NT2/D1 (cell line): ENCODE measurements at regions not wholly inside any gene's neighbourhood (a gene's known extent, or its start where the extent isn't known, plus 50 kb on each side); places are given as distances from the start of the nearest gene placed in this dataset.

ENCODE experiments used
- SUZ12 ChIP-seq: IDR thresholded peaks from 2 replicates; pipeline ENCODE4 v1.6.1; 2011; ENCODE audit not compliant: insufficient read length, insufficient read depth; ENCODE audit errors: extremely low read depth
- YY1 ChIP-seq: IDR thresholded peaks from 2 replicates; pipeline ENCODE4 v1.6.1; 2011; ENCODE audit not compliant: insufficient read length, insufficient read depth
- ZNF274 ChIP-seq: IDR thresholded peaks from 2 replicates; pipeline ENCODE4 v1.6.1; 2011; ENCODE audit warnings: mild to moderate bottlenecking, low read depth, low read length

GRCh38 chr7:84384417-84384816 lies 189.8 kb upstream of the SEMA3A start:
- TF ChIP-seq ZNF274 (no peak), YY1 (no peak), SUZ12 (no peak)
